ENCODE measurements at regions not wholly inside any gene's neighbourhood (a gene's known extent, or its start where the extent isn't known, plus 50 kb on each side); places are given as distances from the start of the nearest gene placed in this dataset.

DNA sequence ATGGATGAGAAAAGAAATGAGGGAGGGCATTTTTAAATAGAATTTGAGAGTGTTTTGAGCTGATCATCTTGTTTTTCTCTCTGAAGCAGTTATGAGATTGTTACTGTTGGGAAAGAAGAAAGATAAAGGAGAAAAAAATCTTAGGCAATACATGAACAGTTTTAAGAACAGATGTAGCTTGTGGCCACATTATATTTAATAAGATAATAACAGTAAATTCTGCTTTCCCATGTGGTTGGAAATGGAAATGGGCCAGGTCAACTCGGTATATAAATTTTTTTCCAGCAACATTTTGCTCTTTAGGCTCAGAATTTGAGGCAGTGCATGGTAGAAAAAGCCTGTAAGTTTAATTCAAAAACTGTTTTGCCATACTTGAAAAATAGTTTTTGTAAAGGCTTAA lies 118.7 kb downstream of the POSTN start:
- TF ChIP-seq, protein P1, sequence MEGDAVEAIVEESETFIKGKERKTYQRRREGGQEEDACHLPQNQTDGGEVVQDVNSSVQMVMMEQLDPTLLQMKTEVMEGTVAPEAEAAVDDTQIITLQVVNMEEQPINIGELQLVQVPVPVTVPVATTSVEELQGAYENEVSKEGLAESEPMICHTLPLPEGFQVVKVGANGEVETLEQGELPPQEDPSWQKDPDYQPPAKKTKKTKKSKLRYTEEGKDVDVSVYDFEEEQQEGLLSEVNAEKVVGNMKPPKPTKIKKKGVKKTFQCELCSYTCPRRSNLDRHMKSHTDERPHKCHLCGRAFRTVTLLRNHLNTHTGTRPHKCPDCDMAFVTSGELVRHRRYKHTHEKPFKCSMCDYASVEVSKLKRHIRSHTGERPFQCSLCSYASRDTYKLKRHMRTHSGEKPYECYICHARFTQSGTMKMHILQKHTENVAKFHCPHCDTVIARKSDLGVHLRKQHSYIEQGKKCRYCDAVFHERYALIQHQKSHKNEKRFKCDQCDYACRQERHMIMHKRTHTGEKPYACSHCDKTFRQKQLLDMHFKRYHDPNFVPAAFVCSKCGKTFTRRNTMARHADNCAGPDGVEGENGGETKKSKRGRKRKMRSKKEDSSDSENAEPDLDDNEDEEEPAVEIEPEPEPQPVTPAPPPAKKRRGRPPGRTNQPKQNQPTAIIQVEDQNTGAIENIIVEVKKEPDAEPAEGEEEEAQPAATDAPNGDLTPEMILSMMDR (IDR thresholded peaks at IDR 0.05; ENCODE audit: low read depth, low read length) = no peak
- TF ChIP-seq POLR2A (IDR thresholded peaks at IDR 0.05; ENCODE audit: extremely low read depth, insufficient read length) (no peak), MYC (IDR thresholded peaks at IDR 0.05; ENCODE audit: low read depth, low read length) (no peak)
- TF ChIP-seq, protein P2, sequence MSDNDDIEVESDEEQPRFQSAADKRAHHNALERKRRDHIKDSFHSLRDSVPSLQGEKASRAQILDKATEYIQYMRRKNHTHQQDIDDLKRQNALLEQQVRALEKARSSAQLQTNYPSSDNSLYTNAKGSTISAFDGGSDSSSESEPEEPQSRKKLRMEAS (IDR thresholded peaks at IDR 0.05; ENCODE audit: low read depth, low read length) = no peak

Measured in NB4 (cell line).